Fibroblast of pulmonary artery (primary cell): ENCODE measurements at regions not wholly inside any gene's neighbourhood (a gene's known extent, or its start where the extent isn't known, plus 50 kb on each side); places are given as distances from the start of the nearest gene placed in this dataset.
"Not testable (repeated sequence)": the region's sequence is repeated elsewhere in the genome, so short reads cannot be mapped to it uniquely, and the experiment has no call there.

ENCODE experiments used
- DNase-seq: peaks from one replicate; pipeline ENCODE4 v3.0.0-alpha.2; 2010; ENCODE audit warnings: low read depth
- H3K4me3 ChIP-seq: replicated peaks from 2 replicates; pipeline ENCODE4 v1.5.1; 2011; ENCODE audit warnings: low read depth, mild to moderate bottlenecking, control low read depth, low read length, moderate library complexity
- CTCF ChIP-seq: IDR thresholded peaks from 2 replicates; pipeline ENCODE4 v1.5.1; 2011; ENCODE audit warnings: mild to moderate bottlenecking, control low read depth, low read length, inconsistent platforms; ENCODE audit errors: missing control alignments

GRCh38 chr2:103402336-103402735 lies 640.5 kb downstream of the TMEM182 start:
- no peak for TF ChIP-seq CTCF
- no peak for DNase-seq
- H3K4me3 ChIP-seq = no peak overlapping the region

- TF ChIP-seq CTCF = no peak
- no peak overlapping the region for H3K4me3 ChIP-seq
Observed at GRCh38 chr2:103402944-103403343, 641.1 kb downstream of the TMEM182 start.

DNA sequence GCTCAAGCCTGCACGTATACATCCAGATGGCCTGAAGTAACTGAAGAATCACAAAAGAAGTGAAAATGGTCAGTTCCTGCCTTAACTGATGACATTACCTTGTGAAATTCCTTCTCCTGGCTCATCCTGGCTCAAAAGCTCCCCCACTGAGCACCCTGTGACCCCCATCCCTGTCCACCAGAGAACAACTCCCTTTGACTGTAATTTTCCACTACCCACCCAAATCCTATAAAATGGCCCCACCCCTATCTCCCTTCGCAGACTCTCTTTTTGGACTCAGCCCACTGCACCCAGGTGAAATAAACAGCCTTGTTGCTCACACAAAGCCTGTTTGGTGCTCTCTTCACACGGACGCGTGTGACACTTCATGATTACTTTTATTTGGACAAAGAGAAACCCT lies 641.6 kb downstream of the TMEM182 start:
- not testable (repeated sequence) for DNase-seq, H3K4me3 ChIP-seq

More at GRCh38 chr2:103402944-103403343, 641.1 kb downstream of the TMEM182 start:
- no peak for DNase-seq

DNA sequence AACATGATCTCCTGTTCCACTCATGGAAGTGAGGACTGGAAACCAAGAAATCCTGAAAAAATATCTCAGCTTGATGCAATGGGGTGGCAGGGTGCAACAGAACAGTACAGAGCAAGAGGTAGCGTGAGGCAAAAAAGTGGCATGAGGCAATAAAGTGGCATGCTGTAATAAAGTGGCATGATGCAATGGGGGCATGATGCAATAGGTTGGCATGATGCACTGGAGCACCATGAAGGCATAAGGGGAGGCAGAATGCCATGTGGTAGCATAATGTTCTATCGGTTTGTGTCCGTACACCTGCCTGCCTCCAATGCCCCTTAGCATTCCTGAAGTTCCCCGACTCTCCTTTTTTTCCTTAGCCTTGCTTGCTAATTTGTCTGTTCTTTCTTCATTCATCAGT lies 648.4 kb downstream of the TMEM182 start:
- DNase-seq = no peak
- TF ChIP-seq CTCF = no peak
- no peak overlapping the region for H3K4me3 ChIP-seq

- no peak overlapping the region for H3K4me3 ChIP-seq
- no peak for DNase-seq
- TF ChIP-seq CTCF = no peak
Observed at GRCh38 chr2:103419506-103419905, 657.7 kb downstream of the TMEM182 start.

- no peak overlapping the region for H3K4me3 ChIP-seq
- TF ChIP-seq CTCF = no peak
- no peak for DNase-seq
Observed at GRCh38 chr2:103423100-103423499, 661.3 kb downstream of the TMEM182 start.

GRCh38 chr2:103427567-103427966 lies 665.7 kb downstream of the TMEM182 start:
- no peak overlapping the region for H3K4me3 ChIP-seq
- no peak for TF ChIP-seq CTCF
- DNase-seq = no peak

- DNase-seq = no peak
- no peak overlapping the region for H3K4me3 ChIP-seq
- no peak for TF ChIP-seq CTCF
Observed at GRCh38 chr2:103430191-103430590, 668.4 kb downstream of the TMEM182 start.
